ENCODE measurements at regions not wholly inside any gene's neighbourhood (a gene's known extent, or its start where the extent isn't known, plus 50 kb on each side); places are given as distances from the start of the nearest gene placed in this dataset.

GRCh38 chr2:83578405-83578804, 880.7 kb downstream of the SUCLG1 start:
- H4K8ac ChIP-seq (ENCODE audit: low read depth, low read length), result no peak overlapping the region
- no peak overlapping the region for H3K56ac ChIP-seq (ENCODE audit: low read length)
- no peak overlapping the region for H2BK5ac ChIP-seq (ENCODE audit: low read length)
- no peaks in the 10 kb centered on the region for H3K27me3 ChIP-seq (ENCODE audit: insufficient read depth, low read length, poor library complexity)
- no peak overlapping the region for H4K5ac ChIP-seq (ENCODE audit: low read length)
- no CpG with 5 or more reads among the region's 2 CpGs for WGBS (ENCODE audit: extremely low coverage, insufficient coverage, low lambda C conversion rate)
- no peak overlapping the region for H3K4ac ChIP-seq (ENCODE audit: low read depth, low read length)
- no peak overlapping the region for H3K4me3 ChIP-seq (ENCODE audit: low read length)
- no peak overlapping the region for H3K18ac ChIP-seq (ENCODE audit: low read length)
- H3K27ac ChIP-seq (ENCODE audit: low read depth, low read length), result no peak overlapping the region
- H2BK15ac ChIP-seq (replicated peaks; ENCODE audit: low read depth), result no peak overlapping the region
- H3K79me2 ChIP-seq (ENCODE audit: control insufficient read depth, insufficient read depth, low read length), result no peaks in the 10 kb centered on the region
- no peaks in the 10 kb centered on the region for H3K36me3 ChIP-seq (ENCODE audit: control insufficient read depth, insufficient read depth, low read length)
- no peak overlapping the region for H3K23ac ChIP-seq (ENCODE audit: low read length)
- no peaks in the 10 kb centered on the region for H3K79me1 ChIP-seq (ENCODE audit: low read length)
- H2BK120ac ChIP-seq (ENCODE audit: low read depth, low read length), result no peak overlapping the region
- H3K4me2 ChIP-seq (ENCODE audit: low read length), result no peak overlapping the region
- no peak overlapping the region for H2AK5ac ChIP-seq (ENCODE audit: low read length)
- no peaks in the 10 kb centered on the region for H3K4me1 ChIP-seq (ENCODE audit: control insufficient read depth, low read depth, low read length)
- no peak overlapping the region for H3K9ac ChIP-seq (ENCODE audit: low read length)
- no peak for DNase-seq

- no peak overlapping the region for H3K23ac ChIP-seq (ENCODE audit: low read length)
- no CpG with 5 or more reads among the region's 1 CpG for WGBS (ENCODE audit: extremely low coverage, insufficient coverage, low lambda C conversion rate)
- no peak overlapping the region for H2BK5ac ChIP-seq (ENCODE audit: low read length)
- no peak overlapping the region for H2BK15ac ChIP-seq (replicated peaks; ENCODE audit: low read depth)
- no peak overlapping the region for H3K4me2 ChIP-seq (ENCODE audit: low read length)
- no peak overlapping the region for H3K27ac ChIP-seq (ENCODE audit: low read depth, low read length)
- H3K4me3 ChIP-seq (ENCODE audit: low read length), result no peak overlapping the region
- no peak overlapping the region for H4K5ac ChIP-seq (ENCODE audit: low read length)
- no peak for DNase-seq
- no peak overlapping the region for H4K8ac ChIP-seq (ENCODE audit: low read depth, low read length)
- no peak overlapping the region for H3K56ac ChIP-seq (ENCODE audit: low read length)
- no peaks in the 10 kb centered on the region for H3K4me1 ChIP-seq (ENCODE audit: control insufficient read depth, low read depth, low read length)
- no peaks in the 10 kb centered on the region for H3K79me1 ChIP-seq (ENCODE audit: low read length)
- H3K9ac ChIP-seq (ENCODE audit: low read length), result no peak overlapping the region
- H3K4ac ChIP-seq (ENCODE audit: low read depth, low read length), result no peak overlapping the region
- no peaks in the 10 kb centered on the region for H3K79me2 ChIP-seq (ENCODE audit: control insufficient read depth, insufficient read depth, low read length)
- no peak overlapping the region for H2BK120ac ChIP-seq (ENCODE audit: low read depth, low read length)
- no peak overlapping the region for H3K18ac ChIP-seq (ENCODE audit: low read length)
- no peak overlapping the region for H2AK5ac ChIP-seq (ENCODE audit: low read length)
- no peaks in the 10 kb centered on the region for H3K27me3 ChIP-seq (ENCODE audit: insufficient read depth, low read length, poor library complexity)
- no peaks in the 10 kb centered on the region for H3K36me3 ChIP-seq (ENCODE audit: control insufficient read depth, insufficient read depth, low read length)
Measured at GRCh38 chr2:83574614-83575013, 884.5 kb downstream of the SUCLG1 start.

GRCh38 chr2:83573060-83573459, 886.0 kb downstream of the SUCLG1 start:
- Histone ChIP-seq H3K27ac (ENCODE audit: low read depth, low read length) (no peak overlapping the region), H4K8ac (ENCODE audit: low read depth, low read length) (no peak overlapping the region), H3K56ac (ENCODE audit: low read length) (no peak overlapping the region), H3K4me1 (ENCODE audit: control insufficient read depth, low read depth, low read length) (no peaks in the 10 kb centered on the region), H3K9ac (ENCODE audit: low read length) (no peak overlapping the region), H3K4ac (ENCODE audit: low read depth, low read length) (no peak overlapping the region), H3K27me3 (ENCODE audit: insufficient read depth, low read length, poor library complexity) (no peaks in the 10 kb centered on the region), H3K79me2 (ENCODE audit: control insufficient read depth, insufficient read depth, low read length) (no peaks in the 10 kb centered on the region), H2AK5ac (ENCODE audit: low read length) (no peak overlapping the region), H4K5ac (ENCODE audit: low read length) (no peak overlapping the region), H2BK120ac (ENCODE audit: low read depth, low read length) (no peak overlapping the region), H3K36me3 (ENCODE audit: control insufficient read depth, insufficient read depth, low read length) (no peaks in the 10 kb centered on the region), H2BK15ac (replicated peaks; ENCODE audit: low read depth) (no peak overlapping the region), H3K4me2 (ENCODE audit: low read length) (no peak overlapping the region), H2BK5ac (ENCODE audit: low read length) (no peak overlapping the region), H3K18ac (ENCODE audit: low read length) (no peak overlapping the region), H3K4me3 (ENCODE audit: low read length) (no peak overlapping the region), H3K23ac (ENCODE audit: low read length) (no peak overlapping the region), H3K79me1 (ENCODE audit: low read length) (no peaks in the 10 kb centered on the region)
- no CpG with 5 or more reads among the region's 5 CpGs for WGBS (ENCODE audit: extremely low coverage, insufficient coverage, low lambda C conversion rate)
- DNase-seq, result no peak

- H3K4me1 ChIP-seq (ENCODE audit: control insufficient read depth, low read depth, low read length), result no peaks in the 10 kb centered on the region
- no peak overlapping the region for H2BK5ac ChIP-seq (ENCODE audit: low read length)
- H3K18ac ChIP-seq (ENCODE audit: low read length), result no peak overlapping the region
- no peaks in the 10 kb centered on the region for H3K36me3 ChIP-seq (ENCODE audit: control insufficient read depth, insufficient read depth, low read length)
- H3K27me3 ChIP-seq (ENCODE audit: insufficient read depth, low read length, poor library complexity), result no peaks in the 10 kb centered on the region
- no peak overlapping the region for H3K27ac ChIP-seq (ENCODE audit: low read depth, low read length)
- H3K9ac ChIP-seq (ENCODE audit: low read length), result no peak overlapping the region
- H3K23ac ChIP-seq (ENCODE audit: low read length), result no peak overlapping the region
- no peak overlapping the region for H2BK120ac ChIP-seq (ENCODE audit: low read depth, low read length)
- no peak overlapping the region for H3K4ac ChIP-seq (ENCODE audit: low read depth, low read length)
- no peak overlapping the region for H3K56ac ChIP-seq (ENCODE audit: low read length)
- H4K5ac ChIP-seq (ENCODE audit: low read length), result no peak overlapping the region
- H2AK5ac ChIP-seq (ENCODE audit: low read length), result no peak overlapping the region
- no peaks in the 10 kb centered on the region for H3K79me1 ChIP-seq (ENCODE audit: low read length)
- no peaks in the 10 kb centered on the region for H3K79me2 ChIP-seq (ENCODE audit: control insufficient read depth, insufficient read depth, low read length)
- H4K8ac ChIP-seq (ENCODE audit: low read depth, low read length), result no peak overlapping the region
- H3K4me3 ChIP-seq (ENCODE audit: low read length), result no peak overlapping the region
- H3K4me2 ChIP-seq (ENCODE audit: low read length), result no peak overlapping the region
- no CpG with 5 or more reads among the region's 3 CpGs for WGBS (ENCODE audit: extremely low coverage, insufficient coverage, low lambda C conversion rate)
- no peak for DNase-seq
- no peak overlapping the region for H2BK15ac ChIP-seq (replicated peaks; ENCODE audit: low read depth)
Measured at GRCh38 chr2:83572400-83572799, 886.7 kb downstream of the SUCLG1 start.

GRCh38 chr2:83567551-83567950, 891.5 kb downstream of the SUCLG1 start:
- no peak overlapping the region for H3K4ac ChIP-seq (ENCODE audit: low read depth, low read length)
- no peak overlapping the region for H4K8ac ChIP-seq (ENCODE audit: low read depth, low read length)
- H3K23ac ChIP-seq (ENCODE audit: low read length), result no peak overlapping the region
- H3K79me1 ChIP-seq (ENCODE audit: low read length), result no peaks in the 10 kb centered on the region
- H4K5ac ChIP-seq (ENCODE audit: low read length), result no peak overlapping the region
- no peak overlapping the region for H2BK5ac ChIP-seq (ENCODE audit: low read length)
- H3K18ac ChIP-seq (ENCODE audit: low read length), result no peak overlapping the region
- H3K79me2 ChIP-seq (ENCODE audit: control insufficient read depth, insufficient read depth, low read length), result no peaks in the 10 kb centered on the region
- no peak overlapping the region for H3K4me2 ChIP-seq (ENCODE audit: low read length)
- no peaks in the 10 kb centered on the region for H3K4me1 ChIP-seq (ENCODE audit: control insufficient read depth, low read depth, low read length)
- H2BK120ac ChIP-seq (ENCODE audit: low read depth, low read length), result no peak overlapping the region
- no peak overlapping the region for H3K27ac ChIP-seq (ENCODE audit: low read depth, low read length)
- no CpG with 5 or more reads among the region's 3 CpGs for WGBS (ENCODE audit: extremely low coverage, insufficient coverage, low lambda C conversion rate)
- no peaks in the 10 kb centered on the region for H3K36me3 ChIP-seq (ENCODE audit: control insufficient read depth, insufficient read depth, low read length)
- H2BK15ac ChIP-seq (replicated peaks; ENCODE audit: low read depth), result no peak overlapping the region
- no peak overlapping the region for H2AK5ac ChIP-seq (ENCODE audit: low read length)
- H3K4me3 ChIP-seq (ENCODE audit: low read length), result no peak overlapping the region
- no peaks in the 10 kb centered on the region for H3K27me3 ChIP-seq (ENCODE audit: insufficient read depth, low read length, poor library complexity)
- H3K56ac ChIP-seq (ENCODE audit: low read length), result no peak overlapping the region
- DNase-seq, result no peak
- no peak overlapping the region for H3K9ac ChIP-seq (ENCODE audit: low read length)

GRCh38 chr2:83565626-83566025, 893.5 kb downstream of the SUCLG1 start:
- Histone ChIP-seq H3K4me3 (ENCODE audit: low read length) (no peak overlapping the region), H2BK5ac (ENCODE audit: low read length) (no peak overlapping the region), H3K56ac (ENCODE audit: low read length) (no peak overlapping the region), H2AK5ac (ENCODE audit: low read length) (no peak overlapping the region), H3K36me3 (ENCODE audit: control insufficient read depth, insufficient read depth, low read length) (no peaks in the 10 kb centered on the region), H4K5ac (ENCODE audit: low read length) (no peak overlapping the region), H2BK15ac (replicated peaks; ENCODE audit: low read depth) (no peak overlapping the region), H3K4me1 (ENCODE audit: control insufficient read depth, low read depth, low read length) (no peaks in the 10 kb centered on the region), H3K9ac (ENCODE audit: low read length) (no peak overlapping the region), H3K4me2 (ENCODE audit: low read length) (no peak overlapping the region), H4K8ac (ENCODE audit: low read depth, low read length) (no peak overlapping the region), H3K27ac (ENCODE audit: low read depth, low read length) (no peak overlapping the region), H3K27me3 (ENCODE audit: insufficient read depth, low read length, poor library complexity) (no peaks in the 10 kb centered on the region), H2BK120ac (ENCODE audit: low read depth, low read length) (no peak overlapping the region), H3K4ac (ENCODE audit: low read depth, low read length) (no peak overlapping the region), H3K79me1 (ENCODE audit: low read length) (no peaks in the 10 kb centered on the region), H3K79me2 (ENCODE audit: control insufficient read depth, insufficient read depth, low read length) (no peaks in the 10 kb centered on the region), H3K18ac (ENCODE audit: low read length) (no peak overlapping the region), H3K23ac (ENCODE audit: low read length) (no peak overlapping the region)
- no peak for DNase-seq
- no CpG with 5 or more reads among the region's 4 CpGs for WGBS (ENCODE audit: extremely low coverage, insufficient coverage, low lambda C conversion rate)

Data from mesendoderm (in vitro differentiated cells).